GM23248 (cell line): ENCODE measurements at regions not wholly inside any gene's neighbourhood (a gene's known extent, or its start where the extent isn't known, plus 50 kb on each side); places are given as distances from the start of the nearest gene placed in this dataset.

Experiments used
- DNase-seq: peaks from one replicate; pipeline ENCODE4 v3.0.0-alpha.2; 2015
- H2AFZ ChIP-seq: fragments of 200-600 bp; sonication (generic); 2 replicates; pipeline ENCODE4 v1.6.1; 2016; ENCODE audit warnings: antibody characterized with exemption
- H3F3A ChIP-seq: fragments of 200-600 bp; sonication (generic); 2 replicates; pipeline ENCODE4 v1.6.1; 2016; ENCODE audit warnings: mild to moderate bottlenecking, antibody characterized with exemption, mixed run types; ENCODE audit not compliant: insufficient read depth
- H3K27ac ChIP-seq: fragments of 200-600 bp; sonication (generic); 2 replicates; pipeline ENCODE4 v1.5.1; 2016; ENCODE audit warnings: mild to moderate bottlenecking
- H3K27me3 ChIP-seq: fragments of 200-600 bp; sonication (generic); replicated peaks from 2 replicates; pipeline ENCODE4 v1.6.1; 2016; ENCODE audit warnings: mild to moderate bottlenecking; ENCODE audit not compliant: insufficient read depth
- H3K36me3 ChIP-seq: fragments of 200-600 bp; sonication (generic); 2 replicates; pipeline ENCODE4 v1.6.1; 2016; ENCODE audit warnings: low read depth, mild to moderate bottlenecking
- H3K4me1 ChIP-seq: fragments of 200-600 bp; sonication (generic); 2 replicates; pipeline ENCODE4 v1.6.1; 2016; ENCODE audit warnings: mild to moderate bottlenecking; ENCODE audit not compliant: insufficient read depth
- H3K4me2 ChIP-seq: fragments of 200-600 bp; sonication (generic); one replicate; pipeline ENCODE4 v1.6.1; 2016; ENCODE audit warnings: mild to moderate bottlenecking; ENCODE audit not compliant: unreplicated experiment
- H3K4me3 ChIP-seq: fragments of 200-600 bp; sonication (generic); 2 replicates; pipeline ENCODE4 v1.5.1; 2016; ENCODE audit warnings: mild to moderate bottlenecking
- H3K79me2 ChIP-seq: fragments of 200-600 bp; sonication (generic); 2 replicates; pipeline ENCODE4 v1.6.1; 2016; ENCODE audit warnings: mild to moderate bottlenecking; ENCODE audit not compliant: insufficient read depth
- H3K9ac ChIP-seq: fragments of 200-600 bp; sonication (generic); 2 replicates; pipeline ENCODE4 v1.6.1; 2016; ENCODE audit warnings: mild to moderate bottlenecking
- H3K9me2 ChIP-seq: fragments of 200-600 bp; sonication (generic); 2 replicates; pipeline ENCODE4 v1.6.1; 2016; ENCODE audit warnings: mixed run types, mild to moderate bottlenecking, moderate library complexity; ENCODE audit not compliant: insufficient read depth
- H3K9me3 ChIP-seq: fragments of 200-600 bp; sonication (generic); one replicate; pipeline ENCODE4 v1.6.1; 2017; ENCODE audit warnings: low read depth
- H4K20me1 ChIP-seq: fragments of 200-600 bp; sonication (generic); 2 replicates; pipeline ENCODE4 v1.6.0; 2016; ENCODE audit not compliant: insufficient read depth
- EZH2 ChIP-seq: fragments of 200-600 bp; sonication (generic); IDR thresholded peaks from 2 replicates; pipeline ENCODE4 v1.6.1; 2018; ENCODE audit warnings: antibody characterized with exemption, mild to moderate bottlenecking; ENCODE audit not compliant: insufficient read depth, poor library complexity, severe bottlenecking
- EZH2phosphoT487 ChIP-seq: fragments of 200-600 bp; sonication (generic); IDR thresholded peaks from 2 replicates; pipeline ENCODE4 v1.6.1; 2018; ENCODE audit warnings: antibody characterized with exemption, moderate library complexity, mild to moderate bottlenecking, low read depth; ENCODE audit not compliant: insufficient read depth
- WGBS, 2 experiments: methylation state at CpG; one replicate each; pipeline ENCODE4 v1.1.6; 2015 to 2017; ENCODE audit warnings: low lambda C conversion rate in 2 of 2, low coverage in 1 of 2; ENCODE audit errors: missing lambda C conversion rate in 2 of 2; 5-methylcytosine and 5-hydroxymethylcytosine counted together
- in situ Hi-C: fragments of 300-500 bp; cut with MboI; formaldehyde crosslinking; loops from 2 replicates; pipeline ENCODE4 v1.15.0; 2020

DNA sequence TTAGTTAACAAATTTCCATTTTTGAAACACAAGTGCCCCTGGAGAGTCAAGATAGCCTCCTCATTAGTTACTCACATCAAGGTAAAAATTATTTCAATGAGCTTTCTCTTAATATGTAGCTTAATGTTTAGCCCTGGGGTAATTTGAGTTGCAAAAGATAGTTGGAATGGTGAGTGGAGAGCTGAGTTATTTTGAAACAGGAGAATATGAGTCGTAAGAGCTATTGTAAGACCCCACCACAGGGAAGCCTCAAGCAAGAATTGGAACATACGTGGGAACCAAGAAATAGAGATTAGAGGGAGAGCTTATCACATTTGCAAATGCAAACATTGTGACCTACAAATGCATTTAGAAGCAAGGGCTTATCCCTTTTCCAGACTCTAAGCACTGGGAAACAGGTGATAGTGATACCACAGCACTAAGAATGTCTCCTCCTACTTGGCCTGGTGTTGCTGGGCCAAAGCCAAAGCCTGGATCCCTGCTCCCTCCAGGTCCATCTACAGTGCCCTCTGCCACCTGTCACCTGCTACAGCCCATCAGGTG, 635.1 kb downstream of the PTPRC start:
- Histone ChIP-seq H2AFZ (no peak overlapping the region), H3K36me3 (no peaks in the 10 kb centered on the region), H3K9me2 (no peaks in the 10 kb centered on the region; the same call in 1 of the 2 replicates), H3K27me3 (no peaks in the 10 kb centered on the region), H3K27ac (0 out of 2 replicates have a peak overlapping the region, but pooled peaks have one; percentile 61), H3K4me1 (peaks cover 28% of the 10 kb centered on the region), H3K9ac (no peak overlapping the region), H3K4me2 (peak overlapping the region; percentile 71), H3K79me2 (no peaks in the 10 kb centered on the region), H3K4me3 (no peak overlapping the region), H3F3A (peaks cover 31% of the 10 kb centered on the region), H3K9me3 (no peaks in the 10 kb centered on the region), H4K20me1 (no peaks in the 10 kb centered on the region)
- no peak for TF ChIP-seq EZH2phosphoT487
- TF ChIP-seq EZH2, result no peak
- in situ Hi-C loops, result no loop called here
- WGBS, 2 experiments, result 48 to 55% methylated on average over 2 of the region's 2 CpGs
- peak; percentile 42 for DNase-seq

DNA sequence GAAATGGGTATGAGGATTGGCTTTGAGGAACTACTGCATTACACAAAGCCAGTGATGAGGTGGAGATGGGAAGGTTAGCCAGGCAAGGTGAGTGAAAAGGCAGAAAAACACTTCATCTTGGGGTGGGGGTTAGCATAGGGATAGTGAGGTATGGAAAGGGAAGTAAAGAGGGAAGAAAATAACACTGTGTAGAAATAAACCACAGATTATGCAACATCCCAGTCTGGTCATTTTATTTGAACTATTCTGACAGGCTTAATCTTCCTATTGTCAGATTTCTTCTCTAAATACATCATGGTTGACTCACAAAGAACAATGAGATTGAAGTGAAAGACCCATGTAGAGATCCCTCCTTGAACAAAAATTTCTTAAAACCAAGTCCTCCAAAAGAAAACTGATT, 640.2 kb downstream of the PTPRC start:
- Histone ChIP-seq H3K27me3 (no peaks in the 10 kb centered on the region), H3K9me3 (no peaks in the 10 kb centered on the region), H3K4me2 (no peak overlapping the region), H3K4me3 (no peak overlapping the region), H3K27ac (no peak overlapping the region), H3K9ac (no peak overlapping the region), H4K20me1 (no peaks in the 10 kb centered on the region), H3K4me1 (peaks cover 22% of the 10 kb centered on the region), H3K9me2 (no peaks in the 10 kb centered on the region; the same call in 1 of the 2 replicates), H3K36me3 (no peaks in the 10 kb centered on the region), H3F3A (peaks cover 16% of the 10 kb centered on the region), H3K79me2 (no peaks in the 10 kb centered on the region), H2AFZ (no peak overlapping the region)
- TF ChIP-seq EZH2 (no peak), EZH2phosphoT487 (no peak)
- in situ Hi-C loops, result no loop called here
- no peak for DNase-seq

DNA sequence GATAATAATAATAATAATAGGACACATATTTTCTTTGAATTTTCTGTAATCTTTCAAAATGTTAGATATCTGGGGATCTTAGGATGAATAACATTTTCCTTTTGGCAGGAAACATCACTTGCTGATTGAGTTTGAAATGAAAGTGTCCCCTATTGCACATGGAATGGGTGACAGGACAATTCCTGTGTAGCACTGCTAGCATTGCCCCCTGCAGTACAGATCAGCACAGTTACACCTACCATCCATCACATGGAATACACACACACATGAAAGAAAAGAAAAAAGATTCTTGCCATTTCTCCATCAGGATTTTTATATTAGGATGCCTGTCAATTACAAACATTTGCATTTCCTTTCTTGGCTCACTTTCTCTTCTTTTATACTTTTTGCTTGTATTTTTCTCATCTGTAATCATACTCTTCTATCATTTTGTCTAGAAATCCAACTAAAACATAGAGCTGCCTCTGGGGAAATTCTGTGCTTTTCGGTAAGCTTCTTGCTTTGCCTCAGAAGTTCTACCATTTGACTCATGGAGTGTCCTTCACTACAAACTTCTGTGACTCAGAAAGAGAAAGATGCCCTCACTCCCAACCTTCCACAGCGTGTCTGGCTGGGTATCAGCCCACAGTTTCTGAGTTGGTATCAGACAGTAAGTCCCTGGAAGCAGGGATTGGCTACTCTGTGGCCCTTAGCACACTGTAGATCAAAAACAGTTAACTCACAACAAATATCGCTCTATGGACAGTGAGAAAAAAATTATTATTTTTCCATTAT, 641.2 kb downstream of the PTPRC start:
- H2AFZ ChIP-seq, result peak overlapping the region; percentile 1; the same call in 1 of the 2 replicates
- H3F3A ChIP-seq, result peaks cover 16% of the 10 kb centered on the region
- H3K9me2 ChIP-seq, result no peaks in the 10 kb centered on the region; the same call in 1 of the 2 replicates
- no peaks in the 10 kb centered on the region for H3K36me3 ChIP-seq
- no peak for TF ChIP-seq EZH2
- no peak for TF ChIP-seq EZH2phosphoT487
- H3K4me2 ChIP-seq, result no peak overlapping the region
- no peaks in the 10 kb centered on the region for H3K79me2 ChIP-seq
- no peaks in the 10 kb centered on the region for H3K9me3 ChIP-seq
- H3K4me1 ChIP-seq, result peaks cover 22% of the 10 kb centered on the region
- no peak overlapping the region for H3K4me3 ChIP-seq
- peak; percentile 86 for DNase-seq
- no peak overlapping the region for H3K9ac ChIP-seq
- 37 to 41% methylated on average over 3 of the region's 3 CpGs for WGBS, 2 experiments
- in situ Hi-C loops, result no loop called here
- no peaks in the 10 kb centered on the region for H4K20me1 ChIP-seq
- peak overlapping the region; percentile 0; the same call in 1 of the 2 replicates for H3K27ac ChIP-seq
- no peaks in the 10 kb centered on the region for H3K27me3 ChIP-seq

DNA sequence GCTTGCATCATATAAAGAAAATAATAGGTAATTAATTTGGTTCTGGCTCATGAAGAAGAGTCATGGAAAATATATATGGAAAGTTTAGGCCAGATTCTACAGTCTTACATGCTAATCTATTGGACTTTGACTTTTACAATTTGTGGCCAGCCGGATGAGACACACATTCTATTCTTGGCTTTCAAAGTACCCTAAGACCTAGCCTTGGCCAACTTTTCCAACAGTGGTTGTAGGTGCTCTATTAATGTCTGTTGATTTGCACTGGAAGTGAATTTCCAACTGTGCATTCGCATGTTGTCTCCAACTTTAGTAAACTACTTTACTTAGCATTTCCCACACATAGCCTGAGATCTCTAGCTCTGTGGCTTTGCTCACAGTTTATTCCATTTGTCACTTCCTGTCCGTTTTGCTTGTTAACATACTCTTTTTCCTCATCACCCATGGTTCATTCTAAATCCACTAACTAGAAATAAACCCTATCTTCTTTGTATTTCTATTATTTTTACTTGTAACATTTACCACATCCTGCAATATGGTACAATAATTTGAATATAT, 644.0 kb downstream of the PTPRC start:
- Histone ChIP-seq H3K36me3 (no peaks in the 10 kb centered on the region), H3K9ac (no peak overlapping the region), H3F3A (peaks cover 16% of the 10 kb centered on the region), H4K20me1 (no peaks in the 10 kb centered on the region), H3K4me1 (peaks cover 22% of the 10 kb centered on the region), H3K9me3 (no peaks in the 10 kb centered on the region), H3K27ac (peak overlapping the region; percentile 25; the same call in 1 of the 2 replicates), H3K4me3 (no peak overlapping the region), H2AFZ (no peak overlapping the region), H3K9me2 (no peaks in the 10 kb centered on the region; the same call in 1 of the 2 replicates), H3K79me2 (no peaks in the 10 kb centered on the region), H3K4me2 (peak overlapping the region; percentile 20), H3K27me3 (no peaks in the 10 kb centered on the region)
- TF ChIP-seq EZH2phosphoT487 (no peak), EZH2 (no peak)
- in situ Hi-C loops, result no loop called here
- DNase-seq, result peak; percentile 66
- 42 to 44% methylated on average over 3 of the region's 3 CpGs for WGBS, 2 experiments
